Mesenchymal stem cell (in vitro differentiated cells and primary cell): ENCODE measurements at regions not wholly inside any gene's neighbourhood (a gene's known extent, or its start where the extent isn't known, plus 50 kb on each side); places are given as distances from the start of the nearest gene placed in this dataset.

Source experiments
- DNase-seq: peaks from one replicate; pipeline ENCODE4 v3.0.0-alpha.2; 2013
- H2AFZ ChIP-seq: one replicate; pipeline ENCODE4 v1.6.1; 2013; ENCODE audit warnings: low read depth, mild to moderate bottlenecking, control low read depth, inconsistent platforms, low read length, moderate library complexity
- H2AK5ac ChIP-seq: 2 replicates; pipeline ENCODE4 v1.6.1; 2013; ENCODE audit warnings: low read length, moderate library complexity, mild to moderate bottlenecking, inconsistent platforms; ENCODE audit not compliant: severe bottlenecking
- H2BK120ac ChIP-seq: one replicate; pipeline ENCODE4 v1.6.1; 2013; ENCODE audit warnings: low read depth, mild to moderate bottlenecking, inconsistent platforms, low read length, moderate library complexity
- H2BK12ac ChIP-seq, 2 experiments: one replicate each; pipeline ENCODE4 v1.6.1; 2013; ENCODE audit warnings: inconsistent platforms in 2 of 2, low read length in 2 of 2, mild to moderate bottlenecking in 2 of 2, moderate library complexity in 2 of 2, control low read depth in 1 of 2
- H2BK15ac ChIP-seq: one replicate; pipeline ENCODE4 v1.6.1; 2013; ENCODE audit warnings: mild to moderate bottlenecking, low read depth, inconsistent platforms; ENCODE audit not compliant: poor library complexity, severe bottlenecking
- H2BK5ac ChIP-seq: 2 replicates; pipeline ENCODE4 v1.6.1; 2013; ENCODE audit warnings: low read depth, mild to moderate bottlenecking, low read length, control low read depth, inconsistent platforms; ENCODE audit not compliant: poor library complexity, severe bottlenecking
- H3K14ac ChIP-seq, 2 experiments: one replicate each; pipeline ENCODE4 v1.6.1; 2013; ENCODE audit warnings: inconsistent platforms in 2 of 2, low read length in 2 of 2, control low read depth in 1 of 2, mild to moderate bottlenecking in 1 of 2, moderate library complexity in 1 of 2
- H3K18ac ChIP-seq, 2 experiments: one replicate each; pipeline ENCODE4 v1.6.1; 2013; ENCODE audit warnings: inconsistent platforms in 2 of 2, low read length in 2 of 2, control low read depth in 1 of 2, low read depth in 1 of 2, mild to moderate bottlenecking in 1 of 2
- H3K23ac ChIP-seq, 2 experiments: one replicate each; pipeline ENCODE4 v1.6.1; 2013; ENCODE audit warnings: inconsistent platforms in 2 of 2, low read length in 2 of 2, mild to moderate bottlenecking in 2 of 2, moderate library complexity in 2 of 2, control low read depth in 1 of 2
- H3K27ac ChIP-seq: 2 replicates; pipeline ENCODE4 v1.5.1; 2013; ENCODE audit warnings: mild to moderate bottlenecking, moderate library complexity, low read length, control low read depth, inconsistent platforms; ENCODE audit not compliant: poor library complexity, severe bottlenecking
- H3K27me3 ChIP-seq, 2 experiments: 2 replicates each; pipeline versions ENCODE4 v1.6.1 to v1.7.0; 2013; ENCODE audit warnings: low read length in 2 of 2, mild to moderate bottlenecking in 2 of 2, moderate library complexity in 2 of 2, control low read depth in 1 of 2, inconsistent platforms in 1 of 2; ENCODE audit not compliant: control insufficient read depth in 1 of 2, insufficient read depth in 1 of 2
- H3K36me3 ChIP-seq, 2 experiments: 2 replicates each; pipeline versions ENCODE4 v1.6.1 to v1.7.0; 2013; ENCODE audit warnings: low read length in 2 of 2, control low read depth in 1 of 2, inconsistent platforms in 1 of 2, low read depth in 1 of 2, mild to moderate bottlenecking in 1 of 2; ENCODE audit not compliant: insufficient read depth in 2 of 2, control insufficient read depth in 1 of 2
- H3K4ac ChIP-seq, 2 experiments: one replicate each; pipeline ENCODE4 v1.6.1; 2013; ENCODE audit warnings: inconsistent platforms in 2 of 2, low read length in 2 of 2, mild to moderate bottlenecking in 2 of 2, moderate library complexity in 2 of 2, control low read depth in 1 of 2, low read depth in 1 of 2
- H3K4me1 ChIP-seq: 2 replicates; pipeline ENCODE4 v1.6.1; 2013; ENCODE audit warnings: low read depth, low read length, control low read depth; ENCODE audit not compliant: control insufficient read depth, insufficient read depth
- H3K4me2 ChIP-seq: 2 replicates; pipeline ENCODE4 v1.6.1; 2013; ENCODE audit warnings: low read length, mild to moderate bottlenecking, inconsistent platforms; ENCODE audit not compliant: poor library complexity, severe bottlenecking
- H3K4me3 ChIP-seq, 2 experiments: 2 replicates each; pipeline versions ENCODE4 v1.5.1 to v1.7.0; 2013; ENCODE audit warnings: low read length in 2 of 2, mild to moderate bottlenecking in 2 of 2, control low read depth in 1 of 2, low read depth in 1 of 2; ENCODE audit not compliant: insufficient read depth in 1 of 2
- H3K79me1 ChIP-seq: replicated peaks from 2 replicates; pipeline ENCODE4 v1.6.1; 2013; ENCODE audit warnings: mild to moderate bottlenecking, control low read depth, low read length, inconsistent platforms; ENCODE audit not compliant: poor library complexity, severe bottlenecking
- H3K9ac ChIP-seq: 2 replicates; pipeline ENCODE4 v1.7.0; 2013; ENCODE audit warnings: mild to moderate bottlenecking, low read length, moderate library complexity
- H3K9me3 ChIP-seq: 2 replicates; pipeline ENCODE4 v1.7.0; 2013; ENCODE audit warnings: mild to moderate bottlenecking, low read length; ENCODE audit not compliant: control insufficient read depth
- H4K8ac ChIP-seq: one replicate; pipeline ENCODE4 v1.6.1; 2013; ENCODE audit warnings: inconsistent platforms, mild to moderate bottlenecking, low read length, moderate library complexity
- H4K91ac ChIP-seq: one replicate; pipeline ENCODE4 v1.6.1; 2013; ENCODE audit warnings: mild to moderate bottlenecking, low read length, inconsistent platforms
- WGBS: methylation state at CpG from one replicate; pipeline ENCODE4 v1.1.7; 2013; ENCODE audit warnings: mixed read lengths; 5-methylcytosine and 5-hydroxymethylcytosine counted together

- peaks cover 3% of the 10 kb centered on the region for H3K4me1 ChIP-seq
- H2BK12ac ChIP-seq, result no peak overlapping the region
- H3K18ac ChIP-seq, result no peak overlapping the region
- no peak overlapping the region for H4K8ac ChIP-seq
- 71% methylated on average over 12 of the region's 12 CpGs for WGBS
- no peaks in the 10 kb centered on the region for H3K79me1 ChIP-seq
- H3K36me3 ChIP-seq, result no peaks in the 10 kb centered on the region
- H4K91ac ChIP-seq, result no peak overlapping the region
- no peak overlapping the region for H2BK15ac ChIP-seq
- no peak overlapping the region for H2AFZ ChIP-seq
- peaks cover 3% of the 10 kb centered on the region for H3K9me3 ChIP-seq
- H3K4me2 ChIP-seq, result no peak overlapping the region
- H3K9ac ChIP-seq, result no peak overlapping the region
- H2BK120ac ChIP-seq, result no peak overlapping the region
- H3K4ac ChIP-seq, result no peak overlapping the region
- H3K4me3 ChIP-seq, result no peak overlapping the region
- H3K14ac ChIP-seq, result no peak overlapping the region
- no peak overlapping the region for H3K23ac ChIP-seq
- peaks cover 31 to 92% of the 10 kb centered on the region in 2 experiments for H3K27me3 ChIP-seq
- H2BK5ac ChIP-seq, result no peak overlapping the region
- no peak for DNase-seq
- H3K27ac ChIP-seq, result no peak overlapping the region
- H2AK5ac ChIP-seq, result no peak overlapping the region
Observed at GRCh38 chr20:59404749-59405148, 104.3 kb downstream of the EDN3 start.

GRCh38 chr20:59405226-59406200, 105.1 kb downstream of the EDN3 start:
- no peak overlapping the region for H2BK12ac ChIP-seq
- no peaks in the 10 kb centered on the region for H3K36me3 ChIP-seq
- H2AFZ ChIP-seq, result no peak overlapping the region
- no peak overlapping the region for H2BK120ac ChIP-seq
- H3K27ac ChIP-seq, result no peak overlapping the region
- no peak overlapping the region for H3K18ac ChIP-seq
- H2BK15ac ChIP-seq, result no peak overlapping the region
- H3K27me3 ChIP-seq, result peaks cover 31 to 84% of the 10 kb centered on the region in 2 experiments
- peaks cover 3% of the 10 kb centered on the region for H3K9me3 ChIP-seq
- peaks cover 3% of the 10 kb centered on the region for H3K4me1 ChIP-seq
- no peak for DNase-seq
- H3K9ac ChIP-seq, result no peak overlapping the region
- no peak overlapping the region for H3K4ac ChIP-seq
- H3K14ac ChIP-seq, result no peak overlapping the region
- no peak overlapping the region for H2BK5ac ChIP-seq
- no peak overlapping the region for H4K8ac ChIP-seq
- no peak overlapping the region for H3K4me3 ChIP-seq
- H3K79me1 ChIP-seq, result no peaks in the 10 kb centered on the region
- H2AK5ac ChIP-seq, result no peak overlapping the region
- H3K23ac ChIP-seq, result no peak overlapping the region
- no peak overlapping the region for H3K4me2 ChIP-seq
- 69% methylated on average over 15 of the region's 15 CpGs for WGBS
- H4K91ac ChIP-seq, result no peak overlapping the region

GRCh38 chr20:59406446-59406845, 106.0 kb downstream of the EDN3 start:
- H3K9ac ChIP-seq, result no peak overlapping the region
- no peak overlapping the region for H2AK5ac ChIP-seq
- no peak overlapping the region for H3K4me3 ChIP-seq
- 75% methylated on average over 4 of the region's 4 CpGs for WGBS
- H3K79me1 ChIP-seq, result no peaks in the 10 kb centered on the region
- peaks cover 3% of the 10 kb centered on the region for H3K4me1 ChIP-seq
- no peak overlapping the region for H3K18ac ChIP-seq
- peaks cover 31 to 81% of the 10 kb centered on the region in 2 experiments for H3K27me3 ChIP-seq
- H2BK12ac ChIP-seq, result no peak overlapping the region
- H3K9me3 ChIP-seq, result peaks cover 3% of the 10 kb centered on the region
- no peak overlapping the region for H3K14ac ChIP-seq
- H2BK5ac ChIP-seq, result no peak overlapping the region
- H3K4ac ChIP-seq, result no peak overlapping the region
- H2AFZ ChIP-seq, result no peak overlapping the region
- no peak overlapping the region for H3K4me2 ChIP-seq
- no peak overlapping the region for H2BK120ac ChIP-seq
- no peak overlapping the region for H3K23ac ChIP-seq
- H3K36me3 ChIP-seq, result no peaks in the 10 kb centered on the region
- DNase-seq, result no peak
- H3K27ac ChIP-seq, result no peak overlapping the region
- H2BK15ac ChIP-seq, result no peak overlapping the region
- H4K8ac ChIP-seq, result no peak overlapping the region
- H4K91ac ChIP-seq, result no peak overlapping the region

GRCh38 chr20:59411170-59411569, 110.8 kb downstream of the EDN3 start:
- no peaks in the 10 kb centered on the region for H3K4me1 ChIP-seq
- no peak overlapping the region for H3K4me3 ChIP-seq
- H3K9me3 ChIP-seq, result peaks cover 2% of the 10 kb centered on the region
- no peak overlapping the region for H2BK120ac ChIP-seq
- peaks cover 0 to 54% of the 10 kb centered on the region in 2 experiments for H3K27me3 ChIP-seq
- WGBS, result 83% methylated on average over 14 of the region's 17 CpGs
- no peak overlapping the region for H2BK15ac ChIP-seq
- H2BK5ac ChIP-seq, result no peak overlapping the region
- H3K27ac ChIP-seq, result no peak overlapping the region
- H2BK12ac ChIP-seq, result no peak overlapping the region
- no peak for DNase-seq
- no peak overlapping the region for H3K23ac ChIP-seq
- H3K4me2 ChIP-seq, result no peak overlapping the region
- no peaks in the 10 kb centered on the region for H3K79me1 ChIP-seq
- no peak overlapping the region for H3K18ac ChIP-seq
- no peak overlapping the region for H2AK5ac ChIP-seq
- H4K8ac ChIP-seq, result no peak overlapping the region
- no peak overlapping the region for H3K14ac ChIP-seq
- no peak overlapping the region for H3K4ac ChIP-seq
- H3K36me3 ChIP-seq, result no peaks in the 10 kb centered on the region
- no peak overlapping the region for H3K9ac ChIP-seq
- no peak overlapping the region for H2AFZ ChIP-seq
- no peak overlapping the region for H4K91ac ChIP-seq
